ENCODE measurements at regions not wholly inside any gene's neighbourhood (a gene's known extent, or its start where the extent isn't known, plus 50 kb on each side); places are given as distances from the start of the nearest gene placed in this dataset.

DNA sequence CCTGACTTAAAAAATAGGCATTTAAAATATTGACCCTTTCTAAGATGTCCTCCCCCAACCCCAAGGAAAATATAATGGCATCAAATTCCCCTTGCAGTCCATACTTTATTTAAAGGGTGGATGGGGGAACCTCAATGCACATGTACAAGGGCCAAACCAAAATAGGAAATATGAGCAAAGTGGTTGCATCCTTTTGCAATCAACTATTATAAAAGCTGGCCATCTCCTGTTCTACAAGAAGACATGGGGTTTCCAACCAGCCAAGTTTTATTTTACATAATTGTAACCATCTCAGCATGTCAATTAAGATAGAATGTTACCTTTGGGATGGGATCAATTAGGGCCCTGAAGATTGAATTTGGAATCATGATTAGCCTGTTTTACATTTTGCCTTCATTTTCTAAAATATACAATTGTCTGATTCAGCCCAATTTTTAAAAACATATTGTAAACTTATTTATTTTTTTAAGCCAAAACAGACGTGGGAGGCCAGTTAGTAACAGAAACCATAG lies 146.7 kb upstream of the NFIA start:
- TF ChIP-seq ZBTB21 (CRISPR knock-in tag; IDR thresholded peaks at IDR 0.05; ENCODE audit: borderline replicate concordance), result no peak
- TF ChIP-seq, protein P1, sequence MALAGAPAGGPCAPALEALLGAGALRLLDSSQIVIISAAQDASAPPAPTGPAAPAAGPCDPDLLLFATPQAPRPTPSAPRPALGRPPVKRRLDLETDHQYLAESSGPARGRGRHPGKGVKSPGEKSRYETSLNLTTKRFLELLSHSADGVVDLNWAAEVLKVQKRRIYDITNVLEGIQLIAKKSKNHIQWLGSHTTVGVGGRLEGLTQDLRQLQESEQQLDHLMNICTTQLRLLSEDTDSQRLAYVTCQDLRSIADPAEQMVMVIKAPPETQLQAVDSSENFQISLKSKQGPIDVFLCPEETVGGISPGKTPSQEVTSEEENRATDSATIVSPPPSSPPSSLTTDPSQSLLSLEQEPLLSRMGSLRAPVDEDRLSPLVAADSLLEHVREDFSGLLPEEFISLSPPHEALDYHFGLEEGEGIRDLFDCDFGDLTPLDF (CRISPR knock-in tag; IDR thresholded peaks at IDR 0.05), result no peak
- TF ChIP-seq, protein P2, sequence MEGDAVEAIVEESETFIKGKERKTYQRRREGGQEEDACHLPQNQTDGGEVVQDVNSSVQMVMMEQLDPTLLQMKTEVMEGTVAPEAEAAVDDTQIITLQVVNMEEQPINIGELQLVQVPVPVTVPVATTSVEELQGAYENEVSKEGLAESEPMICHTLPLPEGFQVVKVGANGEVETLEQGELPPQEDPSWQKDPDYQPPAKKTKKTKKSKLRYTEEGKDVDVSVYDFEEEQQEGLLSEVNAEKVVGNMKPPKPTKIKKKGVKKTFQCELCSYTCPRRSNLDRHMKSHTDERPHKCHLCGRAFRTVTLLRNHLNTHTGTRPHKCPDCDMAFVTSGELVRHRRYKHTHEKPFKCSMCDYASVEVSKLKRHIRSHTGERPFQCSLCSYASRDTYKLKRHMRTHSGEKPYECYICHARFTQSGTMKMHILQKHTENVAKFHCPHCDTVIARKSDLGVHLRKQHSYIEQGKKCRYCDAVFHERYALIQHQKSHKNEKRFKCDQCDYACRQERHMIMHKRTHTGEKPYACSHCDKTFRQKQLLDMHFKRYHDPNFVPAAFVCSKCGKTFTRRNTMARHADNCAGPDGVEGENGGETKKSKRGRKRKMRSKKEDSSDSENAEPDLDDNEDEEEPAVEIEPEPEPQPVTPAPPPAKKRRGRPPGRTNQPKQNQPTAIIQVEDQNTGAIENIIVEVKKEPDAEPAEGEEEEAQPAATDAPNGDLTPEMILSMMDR (IDR thresholded peaks at IDR 0.05), result no peak
- no peak for TF ChIP-seq NR2C2 (CRISPR knock-in tag; IDR thresholded peaks at IDR 0.05)
- TF ChIP-seq, protein P3, sequence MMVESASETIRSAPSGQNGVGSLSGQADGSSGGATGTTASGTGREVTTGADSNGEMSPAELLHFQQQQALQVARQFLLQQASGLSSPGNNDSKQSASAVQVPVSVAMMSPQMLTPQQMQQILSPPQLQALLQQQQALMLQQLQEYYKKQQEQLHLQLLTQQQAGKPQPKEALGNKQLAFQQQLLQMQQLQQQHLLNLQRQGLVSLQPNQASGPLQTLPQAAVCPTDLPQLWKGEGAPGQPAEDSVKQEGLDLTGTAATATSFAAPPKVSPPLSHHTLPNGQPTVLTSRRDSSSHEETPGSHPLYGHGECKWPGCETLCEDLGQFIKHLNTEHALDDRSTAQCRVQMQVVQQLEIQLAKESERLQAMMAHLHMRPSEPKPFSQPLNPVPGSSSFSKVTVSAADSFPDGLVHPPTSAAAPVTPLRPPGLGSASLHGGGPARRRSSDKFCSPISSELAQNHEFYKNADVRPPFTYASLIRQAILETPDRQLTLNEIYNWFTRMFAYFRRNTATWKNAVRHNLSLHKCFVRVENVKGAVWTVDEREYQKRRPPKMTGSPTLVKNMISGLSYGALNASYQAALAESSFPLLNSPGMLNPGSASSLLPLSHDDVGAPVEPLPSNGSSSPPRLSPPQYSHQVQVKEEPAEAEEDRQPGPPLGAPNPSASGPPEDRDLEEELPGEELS (CRISPR knock-in tag; IDR thresholded peaks at IDR 0.05), result no peak
- no peak for TF ChIP-seq MXD4 (CRISPR knock-in tag; IDR thresholded peaks at IDR 0.05; ENCODE audit: borderline replicate concordance)
